GM18511 (cell line): ENCODE measurements at regions not wholly inside any gene's neighbourhood (a gene's known extent, or its start where the extent isn't known, plus 50 kb on each side); places are given as distances from the start of the nearest gene placed in this dataset.

Source experiments
- ATAC-seq: cut with Tn5 transposase; IDR thresholded peaks from one replicate; pipeline ENCODE4 v1.9.1; 2021; ENCODE audit warnings: mild to moderate bottlenecking, moderate library complexity; ENCODE audit not compliant: unreplicated experiment

DNA sequence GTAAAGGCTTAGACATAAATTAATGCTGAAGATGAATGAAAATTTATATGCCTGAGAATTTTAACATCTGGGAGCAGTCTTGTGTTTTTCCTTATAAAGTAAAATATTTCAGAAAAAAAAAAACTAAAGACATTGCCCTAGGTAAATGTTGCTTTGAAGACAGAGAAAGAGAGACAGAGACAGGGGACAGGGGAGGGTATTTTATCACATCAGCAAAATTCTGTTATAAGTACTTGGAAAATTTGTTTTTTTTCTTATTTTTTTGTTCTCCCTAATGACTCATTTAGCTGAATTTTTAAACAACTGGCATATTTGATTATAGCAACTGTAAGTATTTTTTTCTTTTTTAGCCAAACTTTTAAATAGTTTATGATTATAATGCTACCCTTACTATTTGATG lies 1540.6 kb upstream of the GBE1 start:
- no peak for ATAC-seq

DNA sequence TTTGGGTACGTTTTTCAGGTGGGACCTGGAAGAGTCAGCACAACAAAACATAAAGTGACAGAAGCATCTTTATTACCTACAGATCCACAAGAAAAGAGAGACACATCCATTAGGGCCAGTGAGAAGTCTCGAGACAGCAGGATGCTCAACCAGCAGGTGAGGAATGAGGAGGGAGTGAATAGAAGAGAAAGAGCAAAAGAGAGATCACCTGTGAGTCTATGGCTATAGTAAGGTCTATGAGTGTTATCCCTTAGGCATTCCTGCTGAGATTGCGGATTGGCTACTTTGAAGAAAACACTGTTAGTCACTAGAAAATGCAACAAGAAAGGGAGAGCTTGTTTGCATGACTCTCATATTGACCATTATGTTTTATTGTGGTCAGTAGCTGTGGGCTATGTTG lies 1556.2 kb upstream of the GBE1 start:
- ATAC-seq: no peak

DNA sequence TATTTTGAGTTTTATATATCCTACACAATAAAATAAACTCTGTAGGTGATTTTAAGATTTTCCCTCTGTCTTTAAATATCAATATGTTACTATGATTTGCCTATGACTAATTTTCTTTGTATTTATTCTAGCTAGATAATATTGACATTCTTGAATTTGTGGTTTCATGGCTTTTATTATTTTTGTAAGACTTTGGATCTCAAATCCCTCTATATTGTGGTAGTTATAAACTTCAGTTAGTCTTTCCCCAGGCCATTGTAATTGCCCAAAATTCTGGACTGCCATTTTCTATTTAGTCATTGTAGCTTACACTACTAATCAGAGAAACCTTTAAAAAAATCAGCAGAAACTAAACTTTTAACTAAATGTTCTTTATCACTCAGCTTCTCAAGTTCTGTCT lies 1559.3 kb upstream of the GBE1 start:
- ATAC-seq: no peak

DNA sequence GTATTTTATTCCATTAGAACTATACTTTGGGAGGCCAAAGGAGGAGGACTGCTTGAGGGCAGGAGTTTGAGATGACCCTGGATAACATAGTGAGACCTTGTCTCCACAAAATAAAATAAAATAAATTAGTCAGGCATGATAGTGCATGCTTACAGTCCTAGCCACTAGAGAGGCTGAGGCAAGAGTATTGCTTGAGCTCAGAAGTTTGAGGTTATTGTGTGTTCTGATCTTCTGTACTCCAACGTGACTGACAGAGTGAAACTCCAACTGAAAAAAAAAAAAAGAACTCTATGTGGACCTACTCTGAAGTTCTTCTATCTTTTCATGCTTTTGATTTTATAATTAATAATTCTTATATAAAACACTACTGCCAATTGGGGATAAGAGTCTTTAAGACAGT lies 1560.0 kb upstream of the GBE1 start:
- no peak for ATAC-seq

DNA sequence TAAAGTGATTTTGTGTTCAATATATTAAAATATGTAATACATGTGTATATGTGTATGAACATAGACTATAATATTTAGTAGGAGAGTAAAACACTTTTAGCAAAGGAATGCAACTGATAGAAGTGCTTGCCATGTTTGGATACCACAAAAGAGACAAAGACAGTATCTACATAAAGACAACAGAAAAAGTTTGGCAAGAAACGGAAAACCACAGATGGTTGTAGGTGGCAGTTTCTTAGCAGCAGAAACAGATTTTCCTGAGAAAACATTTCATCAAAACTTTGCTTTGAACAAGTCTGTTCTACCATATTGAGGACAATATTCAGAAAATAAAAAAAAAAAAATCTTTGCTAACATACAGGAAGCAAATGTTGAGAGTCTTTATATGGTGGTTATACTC lies 1560.4 kb upstream of the GBE1 start:
- ATAC-seq: no peak

DNA sequence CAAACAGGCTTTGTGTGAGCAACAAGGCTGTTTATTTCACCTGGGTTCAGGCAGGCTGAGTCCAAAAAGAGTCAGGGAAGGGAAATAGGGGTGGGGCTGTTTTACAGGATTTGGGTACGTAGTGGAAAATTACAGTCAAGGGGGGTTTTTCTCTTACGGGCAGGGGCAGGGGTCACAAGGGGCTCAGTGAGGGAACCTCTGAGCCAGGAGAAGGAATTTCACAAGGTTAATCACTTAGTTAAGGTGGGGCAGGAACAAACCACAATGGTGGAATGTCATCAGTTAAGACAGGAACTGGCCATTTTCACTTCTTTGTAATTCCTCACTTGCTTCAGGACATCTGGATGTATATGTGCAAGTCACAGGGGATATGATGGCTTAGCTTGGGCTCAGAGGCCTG lies 1592.8 kb upstream of the GBE1 start:
- no peak for ATAC-seq

DNA sequence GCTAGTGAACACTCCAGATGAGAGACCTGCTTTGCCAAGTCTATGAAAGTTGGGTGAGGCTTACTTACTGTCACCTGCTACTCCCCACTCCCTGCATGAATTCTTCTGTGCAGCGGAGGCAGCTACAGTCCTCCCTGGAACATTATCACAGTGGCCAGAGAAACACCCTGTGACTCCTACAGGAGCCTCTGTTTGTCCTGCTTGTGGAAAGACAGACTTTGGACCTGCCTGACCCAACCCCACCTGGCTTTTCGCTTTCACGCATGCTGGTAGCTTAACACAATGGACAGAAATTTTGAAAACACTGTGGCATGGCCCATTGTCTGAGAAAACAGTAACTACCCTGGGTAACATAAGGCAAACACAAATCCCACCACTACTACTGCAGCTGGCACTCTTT lies 1565.5 kb upstream of the CADM2 start:
- ATAC-seq: no peak

DNA sequence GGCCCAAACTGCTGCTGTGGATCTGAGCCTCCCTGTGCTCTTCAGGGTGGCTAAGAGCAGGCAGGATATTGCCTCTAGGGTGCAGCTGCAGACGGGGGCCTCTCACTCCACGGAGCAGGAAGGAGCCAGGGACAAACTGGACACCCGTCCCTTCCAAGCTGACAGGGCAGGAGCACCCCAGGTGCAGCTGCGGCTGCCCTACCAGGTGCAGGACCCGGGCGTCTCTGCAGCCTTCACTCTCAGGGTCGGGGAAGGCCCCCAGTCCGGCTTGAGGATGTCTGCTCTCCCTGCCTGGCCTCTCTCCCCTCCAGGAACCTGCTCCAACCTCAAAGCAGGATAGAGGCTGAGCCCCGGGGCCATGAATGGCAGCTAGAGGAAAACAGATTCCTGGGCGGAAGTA lies 1554.9 kb upstream of the CADM2 start:
- no peak for ATAC-seq

DNA sequence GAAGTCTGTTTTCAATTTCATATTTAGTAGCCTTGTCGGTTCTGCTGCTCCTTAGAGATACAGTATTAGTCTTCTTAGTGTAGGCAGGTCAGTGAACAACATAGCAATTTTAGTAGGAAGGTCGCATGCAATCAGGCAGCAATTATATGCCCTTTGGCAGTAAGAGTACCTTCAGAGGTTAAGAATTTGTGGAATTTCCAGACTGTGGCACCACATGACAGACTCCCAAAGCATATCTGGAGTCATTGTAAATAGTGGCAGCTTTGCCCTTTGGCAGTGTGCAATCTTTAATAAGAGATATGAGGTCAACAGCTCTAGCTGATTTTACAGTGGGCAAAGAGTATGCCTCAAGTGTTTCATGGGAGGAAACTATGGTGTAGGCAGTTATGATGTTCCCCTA lies 1532.5 kb upstream of the CADM2 start:
- ATAC-seq: no peak

DNA sequence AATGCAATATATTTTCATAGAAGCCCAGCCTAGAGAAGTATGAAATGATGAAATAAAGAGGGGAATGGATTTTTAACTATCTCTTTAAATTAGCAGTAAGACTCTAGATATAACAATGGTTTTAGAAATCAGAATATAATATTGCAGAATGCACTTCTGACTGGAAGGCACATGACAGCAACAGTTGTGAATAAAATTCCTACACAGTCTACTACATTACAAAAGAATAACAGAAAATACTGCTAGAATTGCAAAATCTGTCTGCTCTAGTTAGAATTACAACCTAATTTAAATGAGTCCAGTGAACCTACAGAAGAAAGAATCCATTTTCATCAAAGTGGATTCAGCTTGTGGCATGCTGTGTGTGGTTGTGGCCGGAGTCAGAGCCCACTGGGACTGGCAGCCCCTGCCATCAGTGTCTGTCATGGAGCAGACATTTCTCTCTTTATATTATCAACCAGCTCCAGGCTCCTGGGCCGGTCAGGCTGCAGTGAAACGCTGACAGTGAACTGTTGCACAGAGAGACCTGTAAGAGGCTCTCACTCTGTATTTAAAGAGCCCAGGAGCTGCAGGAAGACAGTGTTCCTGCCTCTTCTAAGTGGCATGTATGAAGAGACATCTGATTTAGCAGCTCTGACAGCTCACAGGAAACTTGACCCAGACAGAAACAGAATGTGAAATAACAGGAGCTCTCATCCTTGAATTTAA lies 1523.8 kb upstream of the CADM2 start:
- ATAC-seq: no peak

DNA sequence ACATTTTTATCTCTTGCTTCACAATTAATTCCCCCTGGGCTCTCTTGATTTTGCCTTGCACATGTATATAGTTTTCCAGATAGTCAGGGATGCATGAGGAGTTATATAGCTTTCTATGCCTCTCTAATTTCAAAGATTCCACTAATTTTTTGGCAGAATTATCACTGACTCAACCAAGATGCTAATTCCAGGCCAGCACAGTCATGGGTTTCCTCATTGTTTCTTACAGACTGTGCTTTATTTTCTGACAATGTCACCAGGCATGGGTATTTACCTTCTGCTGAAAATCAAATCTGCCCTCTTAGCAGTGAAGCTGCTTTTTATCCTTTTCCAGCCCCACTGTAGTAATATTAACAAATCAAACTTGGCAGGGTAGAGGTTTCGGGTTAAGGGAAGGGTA lies 1520.6 kb upstream of the CADM2 start:
- no peak for ATAC-seq

DNA sequence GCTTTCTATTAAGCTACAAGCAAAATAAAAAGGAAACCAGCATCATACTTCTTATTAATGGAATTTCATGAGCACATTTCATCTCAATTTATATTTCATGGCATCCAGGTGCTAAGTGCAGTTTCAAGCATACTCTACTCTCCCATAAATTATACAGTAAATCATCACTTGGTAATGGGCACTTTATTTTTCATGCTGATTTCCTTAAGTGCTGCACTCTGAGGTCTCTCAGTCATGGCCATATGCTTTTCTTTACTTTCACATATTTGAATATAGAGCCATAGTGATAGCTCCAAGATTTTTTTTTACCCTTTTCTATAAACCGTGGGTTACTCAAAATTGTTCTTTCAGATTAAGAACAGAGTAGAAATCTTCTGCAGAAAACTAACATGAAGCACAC lies 1505.7 kb upstream of the CADM2 start:
- ATAC-seq: no peak

DNA sequence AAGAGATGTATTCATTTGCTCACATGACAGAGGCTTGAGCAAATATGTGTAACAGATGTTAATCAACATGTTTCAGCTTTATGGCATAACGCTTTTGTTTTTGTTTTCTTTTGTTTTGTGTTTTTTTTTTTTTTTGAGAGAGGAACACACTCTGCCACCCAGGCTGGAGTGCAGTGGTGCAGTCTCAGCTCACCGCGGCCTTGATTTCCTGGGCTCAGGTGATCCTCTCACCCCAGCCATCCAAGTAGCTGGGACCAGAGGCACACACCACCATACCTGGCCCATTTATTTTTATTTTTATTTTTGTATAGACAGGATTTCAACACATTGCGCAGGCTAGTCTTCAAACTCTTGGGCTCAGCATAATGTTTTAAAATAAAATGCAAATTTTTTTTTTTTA lies 1504.4 kb upstream of the CADM2 start:
- ATAC-seq: no peak

DNA sequence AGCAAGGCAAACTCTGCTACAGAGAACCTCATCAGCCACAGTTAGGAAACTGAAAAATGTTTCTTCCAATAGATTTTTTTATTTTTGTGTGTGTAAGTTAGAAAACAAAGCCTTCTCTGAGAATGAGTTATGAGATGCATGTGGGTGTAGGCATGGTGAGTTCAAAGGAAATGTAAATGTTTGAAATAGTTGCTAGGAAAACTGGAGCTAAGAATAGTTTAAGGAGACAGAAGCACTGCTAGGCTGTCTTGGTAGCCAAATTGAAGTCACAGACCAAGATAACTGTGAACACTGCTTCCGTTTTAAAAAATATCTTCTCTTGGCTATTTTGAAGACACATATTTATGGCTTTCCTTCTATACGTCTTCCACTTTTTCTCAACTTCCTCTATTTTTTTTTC lies 1501.2 kb upstream of the CADM2 start:
- no peak for ATAC-seq

DNA sequence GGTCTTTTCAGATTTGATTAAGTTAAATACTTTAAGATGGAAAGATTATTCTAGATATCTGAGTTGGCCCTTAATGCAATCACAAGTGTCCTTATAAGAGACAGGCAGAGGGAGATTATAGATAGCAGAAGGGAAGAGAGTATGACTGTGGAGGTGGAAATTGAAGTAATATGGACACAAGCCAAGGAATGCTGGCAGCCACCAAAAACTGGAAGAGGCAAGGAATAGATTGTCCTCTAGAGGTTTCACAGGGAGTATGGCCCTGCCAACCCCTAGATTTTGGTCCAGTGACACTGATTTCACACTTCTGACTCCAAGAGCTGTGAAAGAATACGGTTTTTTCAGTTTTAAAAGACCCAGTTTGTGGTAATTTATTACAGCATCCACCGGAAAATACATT lies 1498.7 kb upstream of the CADM2 start:
- no peak for ATAC-seq

DNA sequence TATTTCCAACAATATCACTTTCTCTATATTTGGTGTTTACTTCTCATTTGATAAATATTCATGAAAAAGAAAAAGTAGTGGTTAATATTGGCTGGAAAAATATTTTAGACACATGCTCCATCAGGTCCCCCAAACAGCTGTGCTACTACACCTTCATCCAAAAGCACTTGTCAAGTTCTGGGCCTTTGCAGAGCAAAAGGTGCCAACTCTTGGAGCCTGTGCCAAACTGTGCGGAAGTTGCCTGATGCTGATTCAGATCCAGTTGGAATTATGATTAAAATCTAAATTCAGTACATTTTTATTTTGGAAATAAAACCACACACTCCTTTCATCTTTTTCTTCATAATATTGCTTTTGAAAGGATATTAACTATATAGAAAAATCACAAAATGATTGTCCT lies 1497.4 kb upstream of the CADM2 start:
- no peak for ATAC-seq

DNA sequence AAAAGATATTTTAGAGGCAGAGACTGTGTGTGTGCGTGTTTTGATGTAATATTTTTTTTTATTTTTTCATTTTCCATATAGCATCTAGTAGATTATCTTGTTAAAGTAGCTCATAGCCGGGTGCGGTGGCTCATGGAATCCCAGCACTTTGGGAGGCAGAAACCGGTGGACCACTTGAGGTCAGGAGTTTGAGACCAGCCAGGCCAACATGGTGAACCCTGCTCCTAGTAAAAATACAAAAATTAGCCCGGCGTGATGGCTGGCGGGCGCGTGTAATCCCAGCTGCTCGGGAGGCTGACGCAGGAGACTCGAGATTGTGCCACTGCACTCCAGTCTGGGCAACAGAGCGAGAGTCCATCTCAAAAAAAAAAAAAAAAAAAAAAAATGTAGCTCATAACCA lies 1481.2 kb upstream of the CADM2 start:
- ATAC-seq: no peak

DNA sequence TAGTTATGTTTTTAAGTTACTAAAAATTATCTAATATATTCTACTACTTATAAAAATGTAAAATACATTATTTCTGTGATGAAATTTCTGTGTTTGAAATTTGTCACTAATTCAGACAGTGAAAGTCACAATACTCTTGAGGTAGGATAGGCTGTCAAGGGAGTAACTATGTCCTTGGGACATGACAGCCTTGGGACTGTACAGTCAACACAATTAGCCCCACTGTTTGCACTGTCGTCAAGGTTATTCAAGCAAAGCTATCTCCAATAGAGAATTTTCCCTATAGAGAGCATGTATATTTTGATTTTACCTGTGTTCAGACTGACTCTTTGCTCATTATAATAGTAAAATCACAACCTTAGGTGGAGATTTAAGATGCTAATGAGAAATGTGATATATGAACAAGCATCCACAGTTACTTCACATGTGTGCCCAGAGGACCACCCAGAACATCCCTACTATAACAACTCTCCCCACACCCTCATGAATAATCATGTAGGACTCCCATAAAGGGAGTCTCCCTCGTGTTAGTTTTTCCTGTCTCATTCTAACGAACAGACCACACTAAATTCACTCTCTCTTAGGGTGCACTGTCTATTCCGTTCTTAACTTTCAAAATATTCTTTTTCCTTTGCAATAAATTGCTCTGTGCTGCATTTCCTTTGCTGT lies 1476.3 kb upstream of the CADM2 start:
- no peak for ATAC-seq

DNA sequence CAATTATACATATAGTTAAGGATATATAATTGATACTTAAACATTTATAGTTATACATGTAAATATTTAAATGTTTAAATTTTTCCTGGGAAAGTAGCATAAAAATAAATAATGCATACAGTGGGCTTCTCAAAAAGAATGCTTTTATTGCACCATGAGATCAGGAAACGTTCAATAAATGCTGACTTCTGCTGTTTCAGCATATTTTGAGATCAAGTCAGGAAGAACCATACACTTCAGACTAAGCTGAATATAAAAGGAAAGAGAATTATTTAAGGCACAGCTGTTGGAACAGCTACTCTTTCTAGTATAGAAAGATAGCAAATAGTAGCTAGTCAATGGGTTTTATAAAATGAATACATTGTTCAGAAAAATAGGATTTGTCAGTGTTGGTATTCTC lies 1462.3 kb upstream of the CADM2 start:
- no peak for ATAC-seq

DNA sequence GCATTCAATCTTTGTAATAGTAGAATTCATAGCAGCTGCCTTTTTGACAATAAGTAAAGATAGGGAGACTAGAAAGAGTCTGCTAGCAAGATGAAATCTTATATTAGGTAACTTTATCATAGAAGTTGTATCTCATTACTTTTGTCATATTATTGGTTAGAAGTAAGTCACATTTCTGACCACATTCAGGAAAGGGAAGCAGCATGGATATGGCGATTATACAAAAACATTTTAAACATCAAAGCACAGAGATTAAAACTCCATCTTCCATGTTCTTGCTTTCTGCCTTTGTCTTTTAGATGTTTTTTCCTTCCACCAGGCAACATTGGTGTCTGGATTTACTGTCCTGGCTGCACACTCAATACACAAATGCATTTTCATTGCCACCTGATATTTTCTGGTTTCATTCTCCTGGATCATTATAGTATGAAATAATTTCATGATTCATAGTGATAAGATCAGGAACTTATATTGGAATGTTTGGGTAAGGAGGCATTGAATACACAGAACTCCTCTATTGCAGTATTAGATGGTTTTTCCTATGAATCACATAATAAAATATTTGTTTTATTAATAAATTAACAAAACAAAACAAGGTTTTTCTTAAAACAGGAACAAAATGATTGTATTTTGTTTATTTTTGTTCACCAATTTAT lies 1460.3 kb upstream of the CADM2 start:
- no peak for ATAC-seq

DNA sequence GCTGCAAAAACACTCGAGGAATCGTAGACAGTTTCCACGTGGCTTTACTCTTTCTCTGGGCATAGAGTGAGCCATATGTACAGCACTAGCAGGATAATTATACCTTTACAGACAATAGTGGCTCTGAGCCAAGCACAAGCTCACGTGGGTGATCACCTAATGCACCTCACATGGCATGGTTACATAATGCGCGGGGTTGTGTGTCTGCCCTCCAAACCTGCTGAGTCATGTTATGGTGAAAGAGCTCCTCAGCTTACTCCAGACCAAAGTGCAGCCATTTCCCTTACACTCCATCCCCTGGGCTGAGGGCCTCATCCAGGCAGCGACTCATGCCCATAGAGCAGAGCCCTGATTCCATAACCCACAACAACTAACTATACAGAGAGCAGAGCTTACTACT lies 1458.4 kb upstream of the CADM2 start:
- ATAC-seq: no peak

DNA sequence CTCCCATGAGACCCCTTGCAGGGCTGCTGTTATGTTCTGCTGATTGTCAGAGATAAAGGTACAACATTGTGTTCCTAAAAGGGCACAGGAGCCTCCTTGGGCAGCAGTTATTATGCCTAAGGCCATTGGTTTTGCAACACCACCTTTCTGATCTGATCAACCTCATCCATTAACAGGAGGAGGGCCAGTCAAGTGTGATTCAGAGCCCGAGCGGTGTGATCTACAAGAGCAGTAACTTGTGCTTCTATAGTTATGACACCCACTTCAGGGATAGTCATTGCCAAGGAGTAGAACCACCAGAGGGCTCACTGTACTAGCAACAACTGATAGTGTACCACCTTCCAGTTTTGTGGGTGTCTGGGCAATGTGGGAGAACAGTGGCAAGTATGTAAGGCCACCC lies 1457.9 kb upstream of the CADM2 start:
- no peak for ATAC-seq

DNA sequence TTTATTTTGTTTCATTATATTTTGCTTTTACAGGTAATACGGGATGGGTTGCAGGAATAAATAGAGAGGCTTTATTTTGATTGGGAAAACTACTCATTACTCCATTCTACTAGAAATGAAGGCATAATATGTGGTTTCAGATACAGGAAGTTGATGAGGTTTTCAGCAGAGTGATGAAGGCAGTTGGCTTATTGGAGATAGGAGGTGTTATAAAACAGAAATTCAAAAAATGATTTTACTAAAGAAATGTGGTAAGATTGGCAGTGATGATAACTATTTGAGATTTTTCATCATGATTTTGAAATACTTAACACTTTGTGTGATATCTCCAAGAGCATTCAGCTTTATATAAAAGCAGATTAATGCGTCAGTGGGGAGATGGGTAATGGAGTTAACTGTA lies 1445.7 kb upstream of the CADM2 start:
- no peak for ATAC-seq
